Prostate gland (tissue), 2 donors: ENCODE measurements at regions not wholly inside any gene's neighbourhood (a gene's known extent, or its start where the extent isn't known, plus 50 kb on each side); places are given as distances from the start of the nearest gene placed in this dataset.

Experiments used
- POLR2AphosphoS5 ChIP-seq: sonication (generic); formaldehyde crosslinking; IDR thresholded peaks from one replicate; pipeline ENCODE4 v1.6.1; 2017; ENCODE audit warnings: antibody characterized with exemption
- TF ChIP-seq, protein P1 (sequence below), 4 experiments: fragments of 200-600 bp in 2 of 4; fragments of 450-650 bp in 2 of 4; sonication (generic) in 2 of 4; IDR thresholded peaks; 1 replicate in 3 of 4; 2 replicates in 1 of 4; pipeline ENCODE4 v1.5.1; 2016 to 2019; ENCODE audit warnings: antibody characterized with exemption in 4 of 4, mild to moderate bottlenecking in 2 of 4, moderate library complexity in 2 of 4

DNA sequence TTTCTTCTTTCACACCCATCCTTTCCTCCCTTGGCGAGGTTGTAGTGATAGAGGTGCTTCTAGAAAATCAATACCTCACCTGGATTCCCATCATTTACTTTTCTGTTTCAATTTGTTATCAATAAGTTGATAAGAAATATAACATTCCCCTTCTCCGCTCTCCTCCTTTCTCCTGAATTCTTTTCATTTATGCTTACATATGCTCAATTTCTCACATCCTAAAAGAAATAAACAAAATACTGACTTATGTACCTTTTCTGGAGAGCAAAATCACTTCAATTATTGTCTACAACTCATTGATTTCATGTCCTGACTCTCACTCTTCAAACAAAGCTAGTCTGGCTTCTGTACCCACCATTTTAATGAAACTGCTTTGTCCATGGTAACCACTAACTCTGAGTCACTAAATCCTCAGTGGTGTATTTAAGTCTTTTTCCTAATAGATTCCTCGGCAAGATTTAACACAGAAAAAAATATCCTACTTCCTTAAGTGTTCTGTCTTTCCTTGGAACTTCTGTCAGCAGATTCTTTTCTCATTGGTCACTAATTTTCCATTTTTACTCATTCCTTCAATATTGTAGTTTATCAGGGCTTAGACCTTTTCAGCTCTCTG lies 289.6 kb downstream of the RFPL4B start:
- TF ChIP-seq POLR2AphosphoS5: no peak
- TF ChIP-seq, protein P1, sequence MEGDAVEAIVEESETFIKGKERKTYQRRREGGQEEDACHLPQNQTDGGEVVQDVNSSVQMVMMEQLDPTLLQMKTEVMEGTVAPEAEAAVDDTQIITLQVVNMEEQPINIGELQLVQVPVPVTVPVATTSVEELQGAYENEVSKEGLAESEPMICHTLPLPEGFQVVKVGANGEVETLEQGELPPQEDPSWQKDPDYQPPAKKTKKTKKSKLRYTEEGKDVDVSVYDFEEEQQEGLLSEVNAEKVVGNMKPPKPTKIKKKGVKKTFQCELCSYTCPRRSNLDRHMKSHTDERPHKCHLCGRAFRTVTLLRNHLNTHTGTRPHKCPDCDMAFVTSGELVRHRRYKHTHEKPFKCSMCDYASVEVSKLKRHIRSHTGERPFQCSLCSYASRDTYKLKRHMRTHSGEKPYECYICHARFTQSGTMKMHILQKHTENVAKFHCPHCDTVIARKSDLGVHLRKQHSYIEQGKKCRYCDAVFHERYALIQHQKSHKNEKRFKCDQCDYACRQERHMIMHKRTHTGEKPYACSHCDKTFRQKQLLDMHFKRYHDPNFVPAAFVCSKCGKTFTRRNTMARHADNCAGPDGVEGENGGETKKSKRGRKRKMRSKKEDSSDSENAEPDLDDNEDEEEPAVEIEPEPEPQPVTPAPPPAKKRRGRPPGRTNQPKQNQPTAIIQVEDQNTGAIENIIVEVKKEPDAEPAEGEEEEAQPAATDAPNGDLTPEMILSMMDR (IDR thresholded peaks at IDR 0.05): no peak
